ENCODE measurements at regions not wholly inside any gene's neighbourhood (a gene's known extent, or its start where the extent isn't known, plus 50 kb on each side); places are given as distances from the start of the nearest gene placed in this dataset.
"Not testable (repeated sequence)": the region's sequence is repeated elsewhere in the genome, so short reads cannot be mapped to it uniquely, and the experiment has no call there.

- no peak for FAIRE-seq
Observed at GRCh38 chr2:133985563-133985962, 268.3 kb upstream of the MGAT5 start.

- FAIRE-seq, result no peak
Observed at GRCh38 chr2:133986081-133986837, 267.6 kb upstream of the MGAT5 start.

- FAIRE-seq, result no peak
Observed at GRCh38 chr2:133986881-133987795, 266.7 kb upstream of the MGAT5 start.

- FAIRE-seq, result no peak
Observed at GRCh38 chr2:133988316-133988891, 265.5 kb upstream of the MGAT5 start.

- no peak for FAIRE-seq
Observed at GRCh38 chr2:133991606-133992168, 262.2 kb upstream of the MGAT5 start.

- no peak for FAIRE-seq
Observed at GRCh38 chr2:133992454-133992853, 261.4 kb upstream of the MGAT5 start.

GRCh38 chr2:133993160-133993559 is 260.7 kb upstream of the MGAT5 start:
- FAIRE-seq, result no peak

GRCh38 chr2:133998726-133999125 is 255.1 kb upstream of the MGAT5 start:
- FAIRE-seq, result not testable (repeated sequence)

- FAIRE-seq, result no peak
Observed at GRCh38 chr2:134002391-134002790, 251.5 kb upstream of the MGAT5 start.

- FAIRE-seq, result no peak
Observed at GRCh38 chr2:134002921-134003320, 251.0 kb upstream of the MGAT5 start.

- no peak for FAIRE-seq
Observed at GRCh38 chr2:134004467-134004866, 249.4 kb upstream of the MGAT5 start.

GRCh38 chr2:134008837-134009236 is 245.0 kb upstream of the MGAT5 start:
- no peak for FAIRE-seq

GRCh38 chr2:134009440-134009839 is 244.4 kb upstream of the MGAT5 start:
- FAIRE-seq, result no peak

- not testable (repeated sequence) for FAIRE-seq
Observed at GRCh38 chr2:134009906-134010305, 244.0 kb upstream of the MGAT5 start.

GRCh38 chr2:134011936-134012586 is 241.8 kb upstream of the MGAT5 start:
- no peak for FAIRE-seq

GRCh38 chr2:134014196-134014960 is 239.5 kb upstream of the MGAT5 start:
- no peak for FAIRE-seq

- no peak for FAIRE-seq
Observed at GRCh38 chr2:134019871-134020270, 234.0 kb upstream of the MGAT5 start.

- FAIRE-seq, result no peak
Observed at GRCh38 chr2:134020608-134021007, 233.3 kb upstream of the MGAT5 start.

GRCh38 chr2:134021830-134022524 is 231.9 kb upstream of the MGAT5 start:
- FAIRE-seq, result no peak

- FAIRE-seq, result no peak
Observed at GRCh38 chr2:134023854-134024253, 230.0 kb upstream of the MGAT5 start.

GRCh38 chr2:134027980-134028379 is 225.9 kb upstream of the MGAT5 start:
- FAIRE-seq, result no peak
